Breast epithelium (tissue), 4 donors: ENCODE measurements at regions not wholly inside any gene's neighbourhood (a gene's known extent, or its start where the extent isn't known, plus 50 kb on each side); places are given as distances from the start of the nearest gene placed in this dataset.

Source experiments
- DNase-seq, 2 donors: peaks; one replicate each; pipeline ENCODE4 v3.0.0-alpha.2; 2019; ENCODE audit warnings: low spot score in 2 of 2
- H3K27ac ChIP-seq, 2 donors: fragments of 200-600 bp; sonication (generic) in 1 of 2; one replicate each; pipeline ENCODE4 v1.5.1; 2016 to 2019; ENCODE audit warnings: mild to moderate bottlenecking in 1 of 2
- H3K27me3 ChIP-seq, 2 donors: fragments of 200-600 bp; sonication (generic) in 1 of 2; one replicate each; pipeline versions ENCODE4 v1.5.1 to v1.6.0; 2017 to 2019; ENCODE audit warnings: control low read depth in 1 of 2, mild to moderate bottlenecking in 1 of 2
- H3K36me3 ChIP-seq: fragments of 200-600 bp; one replicate; pipeline ENCODE4 v1.5.1; 2019
- H3K4me1 ChIP-seq, 2 donors: fragments of 200-600 bp; sonication (generic); one replicate each; pipeline ENCODE4 v1.5.1; 2016 to 2019; ENCODE audit warnings: control low read depth in 1 of 2
- H3K4me3 ChIP-seq, 3 donors: fragments of 200-600 bp; sonication (generic); 1 replicate in 2 of 3; 2 replicates in 1 of 3; pipeline ENCODE4 v1.5.1; 2016 to 2019; ENCODE audit warnings: mild to moderate bottlenecking in 3 of 3, moderate library complexity in 2 of 3
- H3K9me3 ChIP-seq, 2 donors: fragments of 200-600 bp; sonication (generic) in 1 of 2; one replicate each; pipeline ENCODE4 v1.5.1; 2016 to 2019; ENCODE audit warnings: control low read depth in 1 of 2
- POLR2A ChIP-seq: fragments of 450-650 bp; IDR thresholded peaks from one replicate; pipeline ENCODE4 v1.6.1; 2016; ENCODE audit warnings: antibody characterized with exemption, mild to moderate bottlenecking, moderate library complexity
- POLR2AphosphoS5 ChIP-seq, 3 donors: sonication (generic); formaldehyde crosslinking; IDR thresholded peaks; one replicate each; pipeline ENCODE4 v1.6.1; 2017; ENCODE audit warnings: antibody characterized with exemption in 3 of 3
- intact Hi-C: fragments of 100-400 bp; cut with DNase I; formaldehyde crosslinking; loops from one replicate; pipeline ENCODE4 v1.15.1; 2023; ENCODE audit warnings: low total_unique reads
- TF ChIP-seq, protein P1 (sequence below), 3 donors: fragments of 450-650 bp; IDR thresholded peaks; one replicate each; pipeline ENCODE4 v1.5.1; 2016 to 2017; ENCODE audit warnings: antibody characterized with exemption in 3 of 3, mild to moderate bottlenecking in 3 of 3, moderate library complexity in 3 of 3

DNA sequence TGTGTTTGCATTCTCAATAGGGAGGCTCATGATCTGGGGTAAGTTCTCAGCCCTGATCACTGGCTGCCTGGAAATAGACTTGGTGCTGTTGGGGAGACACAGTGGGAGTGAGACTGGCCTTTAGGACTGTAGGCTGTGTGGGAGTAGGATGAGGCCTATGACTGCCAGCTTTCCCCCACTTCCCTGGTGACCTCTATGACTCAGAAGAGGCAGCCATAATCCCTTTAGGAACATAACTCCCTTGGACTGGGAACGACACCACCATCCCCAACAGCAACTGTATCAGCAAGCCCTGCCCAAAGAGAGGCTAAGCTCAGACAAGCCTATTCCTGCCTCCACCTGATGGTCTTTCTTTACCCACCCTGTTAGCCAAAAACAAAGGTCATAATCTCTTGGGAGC, 91.3 kb downstream of the SUCNR1 start:
- no peak for TF ChIP-seq POLR2AphosphoS5 (IDR thresholded peaks at IDR 0.05)
- TF ChIP-seq POLR2A: no peak
- TF ChIP-seq, protein P1, sequence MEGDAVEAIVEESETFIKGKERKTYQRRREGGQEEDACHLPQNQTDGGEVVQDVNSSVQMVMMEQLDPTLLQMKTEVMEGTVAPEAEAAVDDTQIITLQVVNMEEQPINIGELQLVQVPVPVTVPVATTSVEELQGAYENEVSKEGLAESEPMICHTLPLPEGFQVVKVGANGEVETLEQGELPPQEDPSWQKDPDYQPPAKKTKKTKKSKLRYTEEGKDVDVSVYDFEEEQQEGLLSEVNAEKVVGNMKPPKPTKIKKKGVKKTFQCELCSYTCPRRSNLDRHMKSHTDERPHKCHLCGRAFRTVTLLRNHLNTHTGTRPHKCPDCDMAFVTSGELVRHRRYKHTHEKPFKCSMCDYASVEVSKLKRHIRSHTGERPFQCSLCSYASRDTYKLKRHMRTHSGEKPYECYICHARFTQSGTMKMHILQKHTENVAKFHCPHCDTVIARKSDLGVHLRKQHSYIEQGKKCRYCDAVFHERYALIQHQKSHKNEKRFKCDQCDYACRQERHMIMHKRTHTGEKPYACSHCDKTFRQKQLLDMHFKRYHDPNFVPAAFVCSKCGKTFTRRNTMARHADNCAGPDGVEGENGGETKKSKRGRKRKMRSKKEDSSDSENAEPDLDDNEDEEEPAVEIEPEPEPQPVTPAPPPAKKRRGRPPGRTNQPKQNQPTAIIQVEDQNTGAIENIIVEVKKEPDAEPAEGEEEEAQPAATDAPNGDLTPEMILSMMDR (IDR thresholded peaks at IDR 0.05): no peak
- H3K36me3 ChIP-seq: no peaks in the 10 kb centered on the region
- intact Hi-C loops: no loop called here
- no peak overlapping the region for H3K4me3 ChIP-seq
- no peak for DNase-seq
- H3K27ac ChIP-seq: no peak overlapping the region
- no peaks in the 10 kb centered on the region for H3K4me1 ChIP-seq
- H3K27me3 ChIP-seq: no peaks in the 10 kb centered on the region
- H3K9me3 ChIP-seq: no peaks in the 10 kb centered on the region

DNA sequence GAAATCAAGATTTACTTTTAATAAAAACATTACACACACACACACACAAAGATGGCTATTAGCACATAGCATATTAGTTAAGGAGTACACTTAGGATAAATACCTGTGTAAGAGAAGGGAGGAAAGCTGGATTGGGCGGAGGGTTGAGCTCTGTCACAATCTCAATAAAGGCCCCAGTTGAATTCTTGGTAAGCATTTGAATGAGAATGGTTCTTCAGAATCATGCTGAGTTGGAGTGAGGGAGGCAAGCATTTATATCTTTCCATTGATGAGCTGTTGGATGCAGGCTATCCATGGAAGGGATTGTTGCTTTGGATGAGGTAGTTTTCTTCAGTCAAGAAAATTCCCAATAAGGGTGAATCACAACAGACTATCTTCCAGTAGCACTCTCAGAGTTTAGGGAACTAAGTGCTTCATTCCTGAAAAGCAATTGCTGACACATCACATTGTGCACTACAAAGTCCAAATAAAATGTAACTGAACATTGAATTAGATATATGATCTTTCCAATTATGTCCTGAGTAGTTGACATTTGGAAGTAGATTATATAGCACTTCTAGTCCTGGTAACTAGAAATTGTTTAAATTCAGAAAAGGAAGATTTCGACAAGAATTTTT, 95.7 kb downstream of the SUCNR1 start:
- no peaks in the 10 kb centered on the region for H3K9me3 ChIP-seq
- intact Hi-C loops: no loop called here
- no peak overlapping the region for H3K4me3 ChIP-seq
- no peaks in the 10 kb centered on the region for H3K36me3 ChIP-seq
- TF ChIP-seq POLR2A (no peak), POLR2AphosphoS5 (IDR thresholded peaks at IDR 0.05) (no peak)
- TF ChIP-seq, protein P1 (IDR thresholded peaks at IDR 0.05): no peak
- H3K27ac ChIP-seq: no peak overlapping the region
- no peak for DNase-seq
- H3K4me1 ChIP-seq: no peaks in the 10 kb centered on the region
- no peaks in the 10 kb centered on the region for H3K27me3 ChIP-seq

DNA sequence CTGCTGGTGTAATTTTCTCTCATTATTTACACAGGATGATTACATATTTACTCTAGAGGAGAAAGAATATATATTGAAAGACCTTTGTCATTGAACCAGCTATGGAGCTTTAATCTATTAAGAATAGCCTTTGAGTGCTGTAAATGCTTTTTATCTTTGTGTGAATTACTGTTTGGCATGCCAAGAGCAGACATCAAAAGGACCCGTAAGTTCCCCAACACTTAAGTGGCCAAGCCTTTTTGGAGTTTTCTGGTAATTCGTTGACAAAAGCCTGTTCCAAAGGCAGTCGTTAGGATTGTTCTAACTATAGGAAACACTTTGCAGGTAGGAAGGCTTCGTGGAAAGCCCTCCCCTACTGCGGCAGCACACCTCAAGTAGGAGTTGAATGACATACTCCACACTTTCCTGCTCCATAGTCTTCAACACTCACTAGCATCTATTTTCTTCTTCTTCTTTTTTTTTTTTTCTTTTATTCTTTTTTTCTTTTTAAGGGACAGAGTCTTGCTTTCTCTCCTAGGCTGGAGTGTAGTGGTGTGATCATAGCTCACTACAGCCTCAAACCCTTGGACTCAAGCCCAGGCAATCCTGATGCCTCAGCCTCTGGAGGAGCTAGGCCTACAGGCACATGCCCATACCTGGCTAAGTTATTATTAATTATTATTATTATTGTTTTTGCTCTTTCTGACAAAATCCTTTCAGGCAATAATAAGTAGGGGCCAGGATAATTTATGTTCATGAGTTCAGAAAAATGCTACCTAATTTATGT, 98.6 kb downstream of the SUCNR1 start:
- intact Hi-C loops: no loop called here
- Histone ChIP-seq H3K36me3 (no peaks in the 10 kb centered on the region), H3K27me3 (no peaks in the 10 kb centered on the region), H3K4me3 (no peak overlapping the region), H3K4me1 (no peaks in the 10 kb centered on the region), H3K27ac (no peak overlapping the region), H3K9me3 (no peaks in the 10 kb centered on the region)
- DNase-seq: no peak
- no peak for TF ChIP-seq POLR2AphosphoS5 (IDR thresholded peaks at IDR 0.05)
- TF ChIP-seq, protein P1 (IDR thresholded peaks at IDR 0.05): no peak
- no peak for TF ChIP-seq POLR2A

DNA sequence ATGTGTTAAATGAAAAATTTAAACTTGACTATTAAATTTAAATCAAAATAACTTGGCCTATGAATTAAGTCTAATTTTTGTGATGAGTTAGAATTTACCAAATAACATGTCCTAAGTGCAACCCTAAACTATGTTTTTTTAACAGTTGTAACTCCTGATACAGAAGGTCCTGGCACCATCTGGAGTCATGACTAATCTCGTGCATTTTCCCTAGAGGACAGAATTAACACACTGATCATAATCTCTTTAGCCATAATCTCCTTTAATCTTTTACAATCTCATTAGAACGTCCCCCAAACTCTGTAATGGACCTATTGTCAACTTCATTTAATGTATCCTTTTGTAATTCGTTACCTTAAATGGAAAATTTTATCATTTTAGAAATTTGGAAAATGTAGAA, 100.6 kb downstream of the SUCNR1 start:
- Histone ChIP-seq H3K27me3 (no peaks in the 10 kb centered on the region), H3K36me3 (no peaks in the 10 kb centered on the region), H3K4me1 (no peaks in the 10 kb centered on the region), H3K4me3 (no peak overlapping the region), H3K27ac (no peak overlapping the region), H3K9me3 (no peaks in the 10 kb centered on the region)
- DNase-seq: no peak
- intact Hi-C loops: no loop called here
- TF ChIP-seq POLR2A (no peak), POLR2AphosphoS5 (IDR thresholded peaks at IDR 0.05) (no peak)
- TF ChIP-seq, protein P1 (IDR thresholded peaks at IDR 0.05): no peak
